Urothelium cell line (cell line): ENCODE measurements at regions not wholly inside any gene's neighbourhood (a gene's known extent, or its start where the extent isn't known, plus 50 kb on each side); places are given as distances from the start of the nearest gene placed in this dataset.
"Not testable (repeated sequence)": the region's sequence is repeated elsewhere in the genome, so short reads cannot be mapped to it uniquely, and the experiment has no call there.

Experiments used
- DNase-seq: peaks from one replicate; pipeline ENCODE4 v3.0.0; 2011; ENCODE audit warnings: low spot score, mixed read lengths
- FAIRE-seq: peaks from 2 replicates; lab custom pipeline; 2011; peaks lifted over from hg19 to GRCh38; lab: Jason Lieb, UNC

- no peak for FAIRE-seq
- no peak for DNase-seq
These were observed 556.7 kb downstream of the FBXO15 start for GRCh38 chr18:73590950-73591349.

GRCh38 chr18:73579698-73580097 lies 567.9 kb downstream of the FBXO15 start:
- FAIRE-seq = no peak
- DNase-seq = no peak

- FAIRE-seq = no peak
- no peak for DNase-seq
These were observed 570.3 kb downstream of the FBXO15 start for GRCh38 chr18:73577365-73577764.

GRCh38 chr18:73563901-73564472 lies 583.6 kb downstream of the FBXO15 start:
- FAIRE-seq (no peak), DNase-seq (peak; percentile 18)

- FAIRE-seq (no peak), DNase-seq (peak; percentile 24)
These were observed 584.3 kb downstream of the FBXO15 start for GRCh38 chr18:73563345-73563744.

- FAIRE-seq (no peak), DNase-seq (no peak)
These were observed 590.7 kb downstream of the FBXO15 start for GRCh38 chr18:73556904-73557303.

- DNase-seq (no peak), FAIRE-seq (no peak)
These were observed 595.5 kb downstream of the FBXO15 start for GRCh38 chr18:73552171-73552570.

GRCh38 chr18:73551211-73551610 lies 596.4 kb downstream of the FBXO15 start:
- no peak for DNase-seq
- FAIRE-seq = no peak

- no peak for FAIRE-seq
- no peak for DNase-seq
These were observed 598.4 kb downstream of the FBXO15 start for GRCh38 chr18:73549236-73549635.

- FAIRE-seq (no peak), DNase-seq (no peak)
These were observed 602.2 kb downstream of the FBXO15 start for GRCh38 chr18:73545472-73545871.

GRCh38 chr18:73544617-73545016 lies 603.0 kb downstream of the FBXO15 start:
- DNase-seq (no peak), FAIRE-seq (no peak)

GRCh38 chr18:73544032-73544431 lies 603.6 kb downstream of the FBXO15 start:
- no peak for FAIRE-seq
- DNase-seq = no peak

- FAIRE-seq (no peak), DNase-seq (no peak)
These were observed 611.6 kb downstream of the FBXO15 start for GRCh38 chr18:73535990-73536389.

GRCh38 chr18:73535189-73535588 lies 612.4 kb downstream of the FBXO15 start:
- FAIRE-seq = no peak
- no peak for DNase-seq

- DNase-seq (no peak), FAIRE-seq (no peak)
These were observed 616.0 kb downstream of the FBXO15 start for GRCh38 chr18:73531601-73532000.

- DNase-seq = no peak
- no peak for FAIRE-seq
These were observed 619.6 kb downstream of the FBXO15 start for GRCh38 chr18:73528066-73528465.

GRCh38 chr18:73520229-73520628 lies 627.4 kb downstream of the FBXO15 start:
- DNase-seq (peak; percentile 8), FAIRE-seq (no peak)

GRCh38 chr18:73516056-73516455 lies 631.6 kb downstream of the FBXO15 start:
- DNase-seq = not testable (repeated sequence)

GRCh38 chr18:73514449-73514848 lies 633.2 kb downstream of the FBXO15 start:
- no peak for DNase-seq
- no peak for FAIRE-seq

More at GRCh38 chr18:73516056-73516455, 631.6 kb downstream of the FBXO15 start:
- FAIRE-seq = not testable (repeated sequence)

GRCh38 chr18:73511771-73512503 lies 635.7 kb downstream of the FBXO15 start:
- DNase-seq (no peak), FAIRE-seq (no peak)

GRCh38 chr18:73509460-73509859 lies 638.2 kb downstream of the FBXO15 start:
- DNase-seq (no peak), FAIRE-seq (no peak)

- no peak for FAIRE-seq
- no peak for DNase-seq
These were observed 635.5 kb upstream of the NETO1 start for GRCh38 chr18:73503326-73503725.

GRCh38 chr18:73487966-73488365 lies 620.2 kb upstream of the NETO1 start:
- DNase-seq = no peak
- FAIRE-seq = no peak
